Testis (tissue), 2 donors: ENCODE measurements at regions not wholly inside any gene's neighbourhood (a gene's known extent, or its start where the extent isn't known, plus 50 kb on each side); places are given as distances from the start of the nearest gene placed in this dataset.
"Not testable (repeated sequence)": the region's sequence is repeated elsewhere in the genome, so short reads cannot be mapped to it uniquely, and the experiment has no call there.

ENCODE experiments used
- DNase-seq: peaks from one replicate; pipeline ENCODE4 v3.0.0-alpha.2; 2019
- H3K27ac ChIP-seq, 2 donors: fragments of 200-600 bp; sonication (generic); one replicate each; pipeline ENCODE4 v1.5.1; 2019
- H3K27me3 ChIP-seq: fragments of 200-600 bp; sonication (generic); one replicate; pipeline ENCODE4 v1.5.1; 2019
- H3K36me3 ChIP-seq: fragments of 200-600 bp; sonication (generic); one replicate; pipeline ENCODE4 v1.5.1; 2017; ENCODE audit warnings: low read depth; ENCODE audit errors: missing control alignments
- H3K4me1 ChIP-seq: fragments of 200-600 bp; sonication (generic); one replicate; pipeline ENCODE4 v1.5.1; 2019
- H3K4me3 ChIP-seq, 2 donors: fragments of 200-600 bp; sonication (generic); one replicate each; pipeline ENCODE4 v1.5.1; 2017 to 2019
- H3K9me3 ChIP-seq: fragments of 200-600 bp; sonication (generic); one replicate; pipeline ENCODE4 v1.5.1; 2017
- POLR2A ChIP-seq: fragments of 450-650 bp; IDR thresholded peaks from one replicate; pipeline ENCODE4 v1.6.1; 2017; ENCODE audit warnings: antibody characterized with exemption, mild to moderate bottlenecking, moderate library complexity
- WGBS, 2 donors: methylation state at CpG; one replicate each; pipeline ENCODE4 v1.1.5; 2018; 5-methylcytosine and 5-hydroxymethylcytosine counted together
- intact Hi-C: fragments of 100-400 bp; cut with DNase I; formaldehyde crosslinking; loops from one replicate; pipeline ENCODE4 v1.15.1; 2023; ENCODE audit warnings: low total_unique reads
- TF ChIP-seq, protein P1 (sequence below), 3 experiments: fragments of 450-650 bp in 2 of 3; fragments of 200-600 bp in 1 of 3; sonication (generic) in 1 of 3; IDR thresholded peaks; one replicate each; pipeline ENCODE4 v1.5.1; 2016 to 2019; ENCODE audit warnings: antibody characterized with exemption in 3 of 3, mild to moderate bottlenecking in 2 of 3, moderate library complexity in 1 of 3

DNA sequence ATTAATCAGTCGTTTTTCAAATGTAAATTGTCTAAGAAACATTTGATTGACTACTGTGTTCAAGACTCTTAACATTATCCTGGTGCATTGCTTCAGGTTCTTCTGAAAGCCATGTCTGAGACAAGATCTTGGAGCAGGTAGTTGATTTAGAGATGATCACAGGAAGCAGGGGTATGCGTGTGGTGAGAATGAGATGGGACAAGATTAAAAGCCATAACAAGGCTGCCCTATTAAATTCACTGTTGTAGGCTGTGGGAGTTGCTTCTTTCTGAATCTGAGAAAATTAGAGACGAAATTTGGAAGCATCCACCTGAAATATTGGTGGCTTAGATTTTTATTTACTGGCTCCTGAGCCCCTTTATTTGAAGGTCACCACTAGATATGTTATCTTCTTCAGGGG lies 687.4 kb upstream of the SLITRK6 start:
- TF ChIP-seq, protein P1, sequence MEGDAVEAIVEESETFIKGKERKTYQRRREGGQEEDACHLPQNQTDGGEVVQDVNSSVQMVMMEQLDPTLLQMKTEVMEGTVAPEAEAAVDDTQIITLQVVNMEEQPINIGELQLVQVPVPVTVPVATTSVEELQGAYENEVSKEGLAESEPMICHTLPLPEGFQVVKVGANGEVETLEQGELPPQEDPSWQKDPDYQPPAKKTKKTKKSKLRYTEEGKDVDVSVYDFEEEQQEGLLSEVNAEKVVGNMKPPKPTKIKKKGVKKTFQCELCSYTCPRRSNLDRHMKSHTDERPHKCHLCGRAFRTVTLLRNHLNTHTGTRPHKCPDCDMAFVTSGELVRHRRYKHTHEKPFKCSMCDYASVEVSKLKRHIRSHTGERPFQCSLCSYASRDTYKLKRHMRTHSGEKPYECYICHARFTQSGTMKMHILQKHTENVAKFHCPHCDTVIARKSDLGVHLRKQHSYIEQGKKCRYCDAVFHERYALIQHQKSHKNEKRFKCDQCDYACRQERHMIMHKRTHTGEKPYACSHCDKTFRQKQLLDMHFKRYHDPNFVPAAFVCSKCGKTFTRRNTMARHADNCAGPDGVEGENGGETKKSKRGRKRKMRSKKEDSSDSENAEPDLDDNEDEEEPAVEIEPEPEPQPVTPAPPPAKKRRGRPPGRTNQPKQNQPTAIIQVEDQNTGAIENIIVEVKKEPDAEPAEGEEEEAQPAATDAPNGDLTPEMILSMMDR (IDR thresholded peaks at IDR 0.05): no peak
- no peak for TF ChIP-seq POLR2A
- intact Hi-C loops: no loop called here
- no peaks in the 10 kb centered on the region for H3K27me3 ChIP-seq
- 64 to 74% methylated on average over 3 of the region's 3 CpGs for WGBS, 2 donors
- H3K4me3 ChIP-seq: no peak overlapping the region
- DNase-seq: no peak
- H3K4me1 ChIP-seq: no peaks in the 10 kb centered on the region
- no peaks in the 10 kb centered on the region for H3K36me3 ChIP-seq
- no peak overlapping the region for H3K27ac ChIP-seq
- no peaks in the 10 kb centered on the region for H3K9me3 ChIP-seq

DNA sequence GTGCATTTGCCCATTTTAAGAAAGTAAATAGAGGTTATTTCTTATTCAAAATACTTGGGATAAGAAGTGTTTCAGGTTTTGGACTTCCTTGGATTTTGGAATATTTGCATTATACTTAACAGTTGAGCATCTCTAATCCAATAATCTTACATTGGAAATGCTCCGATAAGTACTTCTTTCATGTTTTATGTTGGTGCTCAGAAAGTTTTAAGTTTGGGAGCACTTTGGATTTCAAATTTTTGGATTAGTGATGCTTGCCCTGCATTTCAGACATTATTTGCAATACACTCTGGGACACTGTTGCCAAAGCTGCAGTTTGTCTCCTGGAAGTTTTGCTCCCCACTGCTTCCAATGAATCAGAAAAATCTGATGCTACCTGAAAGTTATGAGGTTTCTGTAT lies 691.9 kb upstream of the SLITRK6 start:
- no peak overlapping the region for H3K4me3 ChIP-seq
- DNase-seq: no peak
- H3K9me3 ChIP-seq: no peaks in the 10 kb centered on the region
- TF ChIP-seq, protein P1 (IDR thresholded peaks at IDR 0.05): no peak
- TF ChIP-seq POLR2A: no peak
- intact Hi-C loops: no loop called here
- H3K27me3 ChIP-seq: no peaks in the 10 kb centered on the region
- no peaks in the 10 kb centered on the region for H3K4me1 ChIP-seq
- no peaks in the 10 kb centered on the region for H3K36me3 ChIP-seq
- no peak overlapping the region for H3K27ac ChIP-seq
- 84 to 93% methylated on average over 1 of the region's 1 CpG for WGBS, 2 donors

DNA sequence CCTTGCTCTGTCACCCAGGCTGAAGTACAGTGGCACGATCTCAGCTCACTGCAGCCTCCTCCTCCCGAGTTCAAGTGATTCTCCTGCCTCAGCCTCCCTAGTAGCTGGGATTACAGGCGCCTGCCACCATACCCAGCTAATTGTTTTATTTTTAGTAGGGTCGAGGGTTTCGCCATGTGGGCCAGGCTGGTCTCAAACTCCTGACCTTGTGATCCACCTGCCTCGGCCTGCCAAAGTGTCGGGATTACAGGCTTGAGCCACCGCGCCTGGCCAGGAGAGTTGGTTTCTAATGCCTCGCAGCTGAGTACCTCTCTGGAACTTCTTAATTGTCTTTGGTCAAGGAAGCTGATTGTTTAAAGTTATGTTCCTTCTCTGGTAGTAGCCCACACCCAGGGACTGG lies 702.7 kb upstream of the SLITRK6 start:
- H3K4me1 ChIP-seq, intact Hi-C loops, DNase-seq, H3K27me3 ChIP-seq, H3K4me3 ChIP-seq, H3K9me3 ChIP-seq, H3K36me3 ChIP-seq, H3K27ac ChIP-seq: not testable (repeated sequence)
- 72 to 88% methylated on average over 10 of the region's 10 CpGs for WGBS, 2 donors

DNA sequence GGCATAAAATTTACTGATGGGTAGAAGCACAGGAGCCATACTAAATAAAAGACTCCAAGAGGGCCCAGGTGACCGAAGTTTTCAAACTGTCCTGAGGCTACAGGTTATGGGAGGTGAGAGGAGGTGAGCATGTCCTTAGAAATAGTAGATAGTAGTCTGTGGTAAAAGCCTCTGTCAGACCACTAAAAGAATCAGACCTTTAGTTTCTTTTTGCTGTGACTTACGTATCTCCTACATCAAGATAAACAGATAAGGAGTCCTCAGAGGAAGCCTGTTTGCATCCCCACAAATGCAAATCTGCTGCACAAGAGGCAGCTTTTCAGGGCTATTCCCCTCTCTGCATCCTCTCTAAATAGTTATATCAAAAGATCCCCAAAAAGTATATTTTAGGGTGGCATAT lies 711.6 kb upstream of the SLITRK6 start:
- 68 to 87% methylated on average over 2 of the region's 2 CpGs for WGBS, 2 donors
- H3K9me3 ChIP-seq: no peaks in the 10 kb centered on the region
- no peaks in the 10 kb centered on the region for H3K4me1 ChIP-seq
- DNase-seq: no peak
- intact Hi-C loops: no loop called here
- no peaks in the 10 kb centered on the region for H3K36me3 ChIP-seq
- no peaks in the 10 kb centered on the region for H3K27me3 ChIP-seq
- H3K27ac ChIP-seq: no peak overlapping the region
- no peak for TF ChIP-seq POLR2A
- TF ChIP-seq, protein P1 (IDR thresholded peaks at IDR 0.05): no peak
- no peak overlapping the region for H3K4me3 ChIP-seq

DNA sequence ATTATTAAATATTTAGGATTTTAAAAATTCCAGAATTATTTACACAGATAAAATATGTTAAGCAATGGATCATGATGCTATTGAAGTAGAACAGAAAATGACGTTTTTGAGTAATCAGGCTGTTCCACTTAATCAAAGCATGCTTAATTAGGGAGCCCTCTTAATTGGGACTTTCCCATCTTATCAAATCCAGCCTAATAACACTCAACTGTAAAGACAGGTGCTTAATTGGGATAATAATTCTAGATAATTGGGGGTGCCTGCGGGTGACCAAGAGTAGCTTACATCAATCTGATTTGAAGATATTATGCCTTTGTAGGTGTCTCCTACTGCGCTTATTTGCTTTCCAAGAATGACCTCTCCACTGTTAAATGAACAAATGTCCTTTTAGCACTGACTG lies 742.2 kb upstream of the SLITRK6 start:
- H3K27me3 ChIP-seq: peaks cover 3% of the 10 kb centered on the region
- no peaks in the 10 kb centered on the region for H3K4me1 ChIP-seq
- DNase-seq: no peak
- WGBS, 2 donors: 42 to 45% methylated on average over 3 of the region's 3 CpGs
- no peaks in the 10 kb centered on the region for H3K36me3 ChIP-seq
- intact Hi-C loops: no loop called here
- TF ChIP-seq POLR2A: no peak
- TF ChIP-seq, protein P1 (IDR thresholded peaks at IDR 0.05): no peak
- no peak overlapping the region for H3K27ac ChIP-seq
- no peak overlapping the region for H3K4me3 ChIP-seq
- H3K9me3 ChIP-seq: no peaks in the 10 kb centered on the region
